ENCODE measurements at regions not wholly inside any gene's neighbourhood (a gene's known extent, or its start where the extent isn't known, plus 50 kb on each side); places are given as distances from the start of the nearest gene placed in this dataset.
"Not testable (repeated sequence)": the region's sequence is repeated elsewhere in the genome, so short reads cannot be mapped to it uniquely, and the experiment has no call there.

DNA sequence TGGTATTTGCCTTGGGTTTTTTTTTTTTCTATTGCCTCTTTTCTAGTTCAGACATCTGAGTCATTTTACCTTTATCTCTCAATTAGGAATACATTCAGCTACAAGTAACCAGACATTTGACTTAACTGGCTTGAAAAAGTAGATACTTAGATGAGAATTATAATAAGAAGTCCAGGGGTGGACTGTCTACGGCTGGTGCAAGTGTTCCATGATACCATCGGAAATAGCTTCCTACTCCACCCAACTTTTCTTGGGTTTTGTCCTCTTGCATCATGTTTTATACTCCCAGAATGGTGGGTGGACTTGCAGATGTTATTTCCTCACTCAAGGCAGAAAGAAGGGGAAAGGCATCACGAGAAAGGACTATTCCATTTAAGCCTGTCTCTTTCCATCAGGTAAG, 104.7 kb downstream of the ARHGAP11B start:
- BruUV-seq (replicated peaks); H3K36me3 ChIP-seq (ENCODE audit: insufficient read depth, low read length, poor library complexity, severe bottlenecking); CTCF ChIA-PET: not testable (repeated sequence)

DNA sequence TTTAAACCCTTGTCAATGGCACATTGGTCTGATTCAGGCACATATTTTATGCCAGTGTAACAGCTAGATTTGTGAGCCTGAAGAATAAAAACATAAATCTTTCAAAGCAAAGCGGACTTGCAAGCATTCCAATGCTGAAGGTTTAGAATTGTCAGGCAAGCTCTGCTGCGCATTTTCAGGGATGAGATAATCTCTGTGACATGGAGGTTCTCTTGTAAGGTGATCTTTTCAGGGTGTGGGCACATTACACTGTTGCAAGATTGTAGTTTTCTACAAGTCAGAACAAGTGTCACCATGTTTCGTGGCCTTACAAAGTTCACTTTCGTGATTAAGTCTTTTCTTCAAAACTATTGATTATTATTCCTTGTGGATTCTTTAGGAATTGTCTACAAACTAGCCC, 106.2 kb downstream of the ARHGAP11B start:
- H3K36me3 ChIP-seq (ENCODE audit: insufficient read depth, low read length, poor library complexity, severe bottlenecking); DNase-seq (ENCODE audit: low spot score); H3K9me3 ChIP-seq (ENCODE audit: low read depth, low read length, poor library complexity, severe bottlenecking); H3K4me3 ChIP-seq (ENCODE audit: low read depth, low read length, poor library complexity, severe bottlenecking); POLR2A ChIA-PET (ENCODE audit: low non-redundant PET); BruUV-seq (replicated peaks); H3K27ac ChIP-seq (ENCODE audit: low read depth, low read length, poor library complexity, severe bottlenecking); intact Hi-C loops (cut with micrococcal nuclease; ENCODE audit: unreplicated experiment); CTCF ChIA-PET; H3K4me1 ChIP-seq (ENCODE audit: insufficient read depth, low read length, poor library complexity, severe bottlenecking); H3K27me3 ChIP-seq (replicated peaks; ENCODE audit: insufficient read depth, low read depth, low read length, poor library complexity): not testable (repeated sequence)

More for the DNA sequence above, 104.7 kb downstream of the ARHGAP11B start:
- H3K27me3 ChIP-seq (replicated peaks; ENCODE audit: insufficient read depth, low read depth, low read length, poor library complexity); H3K27ac ChIP-seq (ENCODE audit: low read depth, low read length, poor library complexity, severe bottlenecking); intact Hi-C loops (cut with micrococcal nuclease; ENCODE audit: unreplicated experiment); DNase-seq (ENCODE audit: low spot score); H3K9me3 ChIP-seq (ENCODE audit: low read depth, low read length, poor library complexity, severe bottlenecking); POLR2A ChIA-PET (ENCODE audit: low non-redundant PET); H3K4me1 ChIP-seq (ENCODE audit: insufficient read depth, low read length, poor library complexity, severe bottlenecking); H3K4me3 ChIP-seq (ENCODE audit: low read depth, low read length, poor library complexity, severe bottlenecking): not testable (repeated sequence)

DNA sequence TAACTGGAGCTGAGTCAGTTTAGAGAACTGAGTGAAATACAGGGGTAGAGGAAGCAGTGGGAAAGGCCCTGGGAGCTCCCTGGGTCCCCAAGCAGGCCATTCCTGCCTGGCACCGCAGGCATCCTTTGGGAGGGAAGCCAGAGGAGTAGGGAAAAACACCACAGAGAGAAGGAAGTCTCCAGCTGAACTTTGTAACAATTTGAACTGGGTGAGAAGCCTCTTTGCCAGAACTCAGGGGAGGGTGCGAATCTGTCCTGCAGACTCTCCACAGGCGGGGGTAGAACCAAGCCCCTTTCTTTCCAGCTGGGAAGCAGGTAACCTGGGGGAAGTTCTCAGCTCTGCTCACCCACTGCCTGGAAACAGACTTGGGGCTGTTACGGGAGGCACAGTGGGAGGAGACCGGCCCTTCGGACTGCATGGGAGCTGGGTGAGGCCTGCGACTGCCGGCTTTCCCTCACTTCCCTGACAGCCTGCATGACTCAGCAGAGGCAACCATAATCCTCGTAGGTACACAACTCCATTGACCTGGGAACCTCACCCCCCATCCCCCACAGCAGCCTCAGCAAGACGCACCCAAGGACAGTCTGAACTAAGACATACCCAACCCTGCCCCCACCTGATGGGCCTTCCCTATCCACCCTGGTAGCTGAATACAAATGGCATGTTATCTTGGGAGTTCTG, 110.1 kb downstream of the ARHGAP11B start:
- POLR2A ChIA-PET (ENCODE audit: low non-redundant PET) = not testable (repeated sequence)

DNA sequence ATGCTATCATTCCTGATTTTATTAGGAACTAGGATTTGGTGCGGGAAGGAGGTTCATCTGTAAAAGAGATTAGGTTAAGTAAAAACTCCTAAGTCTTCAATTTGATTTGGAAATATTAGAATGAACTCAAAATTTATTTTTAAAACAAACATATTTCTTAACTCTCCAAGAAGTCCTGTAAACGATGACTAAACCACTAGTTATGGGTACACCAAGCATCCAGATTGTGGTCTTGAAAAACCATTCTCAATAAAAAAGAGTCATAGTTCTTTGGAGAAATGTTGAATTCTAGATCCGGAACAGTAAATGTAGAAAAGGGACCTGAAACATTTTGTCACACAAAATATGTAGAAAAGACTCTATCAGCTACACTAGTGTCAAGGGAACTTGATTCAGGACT, 116.9 kb downstream of the ARHGAP11B start:
- POLR2A ChIA-PET (ENCODE audit: low non-redundant PET); H3K27ac ChIP-seq (ENCODE audit: low read depth, low read length, poor library complexity, severe bottlenecking); CTCF ChIA-PET; H3K27me3 ChIP-seq (replicated peaks; ENCODE audit: insufficient read depth, low read depth, low read length, poor library complexity); H3K9me3 ChIP-seq (ENCODE audit: low read depth, low read length, poor library complexity, severe bottlenecking); H3K4me1 ChIP-seq (ENCODE audit: insufficient read depth, low read length, poor library complexity, severe bottlenecking); H3K4me3 ChIP-seq (ENCODE audit: low read depth, low read length, poor library complexity, severe bottlenecking); DNase-seq (ENCODE audit: low spot score); BruUV-seq (replicated peaks); intact Hi-C loops (cut with micrococcal nuclease; ENCODE audit: unreplicated experiment); H3K36me3 ChIP-seq (ENCODE audit: insufficient read depth, low read length, poor library complexity, severe bottlenecking): not testable (repeated sequence)

More for the DNA sequence above, 110.1 kb downstream of the ARHGAP11B start:
- H3K27me3 ChIP-seq (replicated peaks; ENCODE audit: insufficient read depth, low read depth, low read length, poor library complexity); DNase-seq (ENCODE audit: low spot score); BruUV-seq (replicated peaks); H3K9me3 ChIP-seq (ENCODE audit: low read depth, low read length, poor library complexity, severe bottlenecking); H3K36me3 ChIP-seq (ENCODE audit: insufficient read depth, low read length, poor library complexity, severe bottlenecking); H3K4me3 ChIP-seq (ENCODE audit: low read depth, low read length, poor library complexity, severe bottlenecking); H3K27ac ChIP-seq (ENCODE audit: low read depth, low read length, poor library complexity, severe bottlenecking); H3K4me1 ChIP-seq (ENCODE audit: insufficient read depth, low read length, poor library complexity, severe bottlenecking); CTCF ChIA-PET; intact Hi-C loops (cut with micrococcal nuclease; ENCODE audit: unreplicated experiment): not testable (repeated sequence)

DNA sequence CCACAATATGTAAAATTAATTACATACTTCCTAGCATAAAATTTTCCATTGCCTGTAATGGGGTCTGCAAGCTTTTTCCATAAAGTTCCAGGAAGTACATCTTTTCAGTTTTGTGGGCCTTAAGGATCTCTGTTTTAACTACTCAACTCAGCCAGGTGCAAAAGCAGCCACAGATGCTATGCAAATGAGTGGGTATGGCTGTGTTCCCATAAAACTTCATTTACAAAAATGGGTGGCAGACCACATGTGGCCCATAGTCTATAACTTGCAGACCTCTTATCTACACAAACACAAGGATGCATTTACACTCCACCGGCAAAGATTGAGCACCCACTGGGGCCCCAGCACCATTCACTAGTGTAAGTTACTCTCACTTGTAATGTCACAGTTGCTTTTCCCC, 123.1 kb downstream of the ARHGAP11B start:
- H3K4me1 ChIP-seq (ENCODE audit: insufficient read depth, low read length, poor library complexity, severe bottlenecking); POLR2A ChIA-PET (ENCODE audit: low non-redundant PET); H3K27me3 ChIP-seq (replicated peaks; ENCODE audit: insufficient read depth, low read depth, low read length, poor library complexity); H3K4me3 ChIP-seq (ENCODE audit: low read depth, low read length, poor library complexity, severe bottlenecking); H3K36me3 ChIP-seq (ENCODE audit: insufficient read depth, low read length, poor library complexity, severe bottlenecking); H3K9me3 ChIP-seq (ENCODE audit: low read depth, low read length, poor library complexity, severe bottlenecking); BruUV-seq (replicated peaks); intact Hi-C loops (cut with micrococcal nuclease; ENCODE audit: unreplicated experiment); DNase-seq (ENCODE audit: low spot score); H3K27ac ChIP-seq (ENCODE audit: low read depth, low read length, poor library complexity, severe bottlenecking); CTCF ChIA-PET: not testable (repeated sequence)

Data from A673 (cell line).